HG03521 (cell line): ENCODE measurements at regions not wholly inside any gene's neighbourhood (a gene's known extent, or its start where the extent isn't known, plus 50 kb on each side); places are given as distances from the start of the nearest gene placed in this dataset.
"Not testable (repeated sequence)": the region's sequence is repeated elsewhere in the genome, so short reads cannot be mapped to it uniquely, and the experiment has no call there.

ENCODE experiments used
- ATAC-seq: cut with Tn5 transposase; IDR thresholded peaks from one replicate; pipeline ENCODE4 v1.9.1; 2021; ENCODE audit warnings: mild to moderate bottlenecking, moderate library complexity; ENCODE audit not compliant: unreplicated experiment

DNA sequence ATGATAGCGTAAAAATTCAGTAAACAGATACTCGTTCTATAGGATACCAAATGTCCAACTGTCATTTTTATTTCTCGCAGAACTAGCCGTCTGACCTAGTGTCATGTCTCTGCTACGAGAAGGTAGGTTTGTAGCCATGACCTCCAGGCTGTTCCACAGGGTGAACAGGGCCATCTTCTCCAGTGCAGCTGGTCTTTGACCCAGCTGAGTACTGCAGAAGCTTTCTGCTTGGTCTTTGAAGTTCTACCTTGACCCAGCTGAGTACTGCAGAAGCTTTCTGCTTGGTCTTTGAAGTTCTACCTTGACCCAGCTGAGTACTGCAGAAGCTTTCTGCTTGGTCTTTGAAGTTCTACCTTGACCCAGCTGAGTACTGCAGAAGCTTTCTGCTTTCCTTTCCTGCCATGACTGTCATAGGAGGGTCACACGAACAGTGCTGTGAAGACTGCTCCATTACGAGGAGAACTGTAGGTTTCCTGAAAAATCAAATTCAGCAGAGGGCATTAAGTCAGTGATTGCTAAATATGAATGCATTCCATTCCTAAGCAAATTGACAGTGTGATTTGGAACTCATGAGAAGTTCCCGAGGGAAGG lies 532.8 kb upstream of the NRP1 start:
- not testable (repeated sequence) for ATAC-seq

DNA sequence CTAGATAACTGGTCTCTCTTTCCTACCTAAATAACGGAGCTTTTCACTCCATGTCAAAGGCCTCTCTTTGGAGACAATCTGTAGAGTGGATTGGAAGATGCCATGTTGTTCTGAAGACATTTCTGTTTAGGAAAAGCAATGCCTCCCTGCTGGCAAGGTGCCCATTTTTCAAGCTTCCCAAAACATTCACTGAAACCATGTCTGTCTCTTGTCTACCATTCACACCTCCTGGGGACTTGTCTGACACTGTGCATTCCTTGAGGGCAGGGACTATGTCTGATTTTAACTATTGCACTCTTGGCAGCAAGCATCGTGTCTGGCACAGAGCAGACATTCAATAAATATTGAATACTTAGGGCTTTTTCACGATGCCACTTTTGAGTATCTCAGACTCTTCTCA lies 528.9 kb upstream of the NRP1 start:
- ATAC-seq: no peak

DNA sequence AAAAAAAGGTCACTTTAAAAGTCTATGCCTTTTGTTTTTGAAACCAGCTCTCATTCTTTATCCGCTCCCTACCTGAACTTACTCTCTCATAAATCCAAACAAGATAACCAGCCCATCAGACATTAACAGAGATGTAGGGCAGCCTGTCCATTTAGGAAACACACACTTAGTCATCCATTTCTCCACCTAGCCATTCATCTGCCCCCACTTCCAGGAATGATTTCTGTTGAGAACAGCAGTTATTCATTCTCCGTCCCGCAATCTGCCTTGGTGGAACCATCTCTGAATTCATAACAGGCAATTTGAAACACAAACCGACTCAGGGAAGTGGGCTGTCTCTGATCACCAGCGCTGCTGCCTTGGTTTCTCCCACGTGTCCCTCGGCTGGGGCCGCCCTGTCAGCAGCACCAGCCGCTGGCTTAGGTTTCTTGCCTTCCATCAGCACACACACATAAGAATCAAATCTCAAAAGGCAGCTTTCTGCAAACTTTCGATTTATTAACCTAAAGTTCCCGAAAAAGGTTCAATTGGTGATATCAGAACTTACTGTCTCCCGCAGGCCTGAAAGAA lies 528.2 kb upstream of the NRP1 start:
- ATAC-seq: no peak

- no peak for ATAC-seq
Measured at GRCh38 chr10:33861833-33862232, 527.4 kb upstream of the NRP1 start.

DNA sequence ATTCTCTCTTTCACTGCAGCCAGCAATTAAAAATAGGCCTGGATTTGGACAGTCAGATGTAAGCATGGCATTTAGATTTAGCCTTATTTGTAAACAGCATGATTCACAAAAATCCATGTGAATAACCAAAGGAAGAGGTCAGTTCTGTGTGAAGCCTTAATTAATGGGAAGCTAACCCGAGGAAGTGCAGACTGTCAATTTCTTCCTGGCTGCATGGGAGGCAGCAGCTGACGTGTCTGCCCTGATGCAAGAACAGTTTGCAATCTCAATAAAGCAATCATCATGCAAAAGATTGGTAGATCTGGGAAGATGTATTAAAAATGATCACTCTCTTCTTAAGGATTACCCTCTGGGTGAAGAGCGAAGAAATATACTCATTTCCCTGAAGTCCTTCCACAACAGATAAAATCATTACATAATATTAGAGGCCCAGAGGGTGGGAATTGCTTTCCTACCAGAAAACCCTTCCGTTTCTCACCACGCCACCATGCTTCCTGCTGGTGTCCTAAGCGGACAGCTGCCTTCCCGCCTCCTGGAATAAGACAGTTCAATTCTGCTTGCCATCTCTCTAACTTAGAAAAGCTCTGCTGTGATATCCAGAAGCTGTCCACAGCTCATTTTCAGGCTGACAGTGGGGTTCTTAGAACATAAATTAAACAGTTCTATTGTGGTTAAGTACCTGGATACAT lies 526.7 kb upstream of the NRP1 start:
- no peak for ATAC-seq

DNA sequence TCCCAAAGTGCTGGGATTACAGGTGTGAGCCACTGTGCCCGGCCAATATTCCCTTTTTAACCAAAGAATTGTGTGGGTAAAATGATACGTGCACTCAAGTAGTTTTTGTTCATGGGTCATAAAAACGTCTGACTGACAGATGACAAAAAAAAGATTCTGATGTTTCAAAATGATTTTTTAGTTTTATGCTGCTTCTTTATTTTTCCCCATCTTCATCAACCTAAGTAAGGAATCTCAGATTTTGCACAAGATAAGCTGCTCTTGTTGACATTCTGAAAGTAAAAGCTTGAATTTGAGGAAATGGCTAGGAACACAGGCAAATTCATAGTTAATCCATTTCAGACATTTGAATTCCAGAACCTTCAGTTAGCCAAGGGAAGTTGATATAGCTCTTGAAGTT lies 526.1 kb upstream of the NRP1 start:
- no peak for ATAC-seq

DNA sequence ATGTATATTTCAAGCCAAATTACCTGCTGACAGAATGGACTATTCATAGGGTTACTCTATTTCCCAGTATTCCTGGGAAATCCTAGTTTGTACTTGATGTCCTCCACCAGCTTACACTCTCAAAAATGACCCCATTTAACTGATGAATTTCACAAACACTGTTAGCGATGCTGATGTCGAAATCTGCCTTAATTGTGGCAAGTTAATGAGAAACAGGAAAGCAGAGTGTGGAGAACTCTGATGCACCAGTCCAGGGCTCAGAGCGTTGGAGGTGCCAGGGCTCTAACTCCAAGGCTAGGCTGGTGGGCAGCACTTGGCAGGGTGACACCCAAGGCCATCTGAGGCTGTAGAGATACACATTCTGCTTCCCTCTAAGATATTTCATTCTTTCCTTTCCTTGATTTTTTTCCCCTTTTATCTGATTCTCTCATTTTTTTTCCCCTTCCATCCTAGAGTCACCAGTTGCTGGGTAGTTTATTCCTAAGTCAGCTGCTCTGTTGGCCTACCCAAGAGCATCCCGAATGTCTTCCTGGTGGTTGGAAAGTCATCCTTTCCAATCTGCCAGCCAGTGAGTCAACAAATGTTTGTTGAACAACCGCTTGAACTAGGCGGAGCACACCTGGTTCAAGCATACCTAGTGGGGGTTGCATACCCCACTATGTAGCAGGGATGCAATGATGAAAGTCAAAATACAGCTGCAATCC lies 525.0 kb upstream of the NRP1 start:
- ATAC-seq: no peak

DNA sequence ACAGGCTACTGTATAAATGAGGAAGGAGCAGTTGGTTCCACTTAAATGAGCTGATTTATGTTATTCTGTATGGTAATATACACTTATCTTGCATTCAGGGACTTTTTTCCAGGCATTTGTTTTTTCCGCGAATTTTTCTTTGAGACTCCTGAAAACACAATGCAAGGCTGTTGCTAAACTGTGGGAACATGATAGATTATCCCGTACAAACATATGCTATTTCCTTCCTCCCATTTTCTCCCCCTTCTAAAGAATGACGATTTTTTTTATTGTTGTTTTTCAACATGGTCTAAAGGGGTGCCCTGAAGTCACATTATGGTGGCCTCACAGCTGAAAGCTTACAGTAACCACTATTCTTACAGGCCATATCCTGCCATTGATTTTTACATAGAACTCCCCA lies 523.9 kb upstream of the NRP1 start:
- ATAC-seq: no peak

GRCh38 chr10:33853221-33853620 lies 518.8 kb upstream of the NRP1 start:
- ATAC-seq: not testable (repeated sequence)

DNA sequence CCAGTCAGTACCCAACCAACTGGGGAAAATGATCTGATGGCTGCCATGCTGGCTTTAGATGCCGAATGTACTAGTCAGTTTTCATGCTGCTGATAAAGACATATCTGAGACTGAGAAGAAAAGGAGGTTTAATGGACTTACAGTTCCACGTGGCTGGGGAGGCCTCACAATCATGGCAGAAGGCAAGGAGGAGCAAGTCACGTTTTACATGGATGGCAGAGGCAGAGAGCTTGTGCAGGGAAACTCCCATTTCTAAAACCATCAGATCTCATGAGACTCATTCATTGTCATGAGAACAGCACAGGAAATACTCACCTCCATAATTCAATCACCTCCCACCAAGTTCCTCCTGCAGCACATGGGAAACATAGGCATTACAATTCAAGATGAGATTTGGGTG lies 508.9 kb upstream of the NRP1 start:
- no peak for ATAC-seq

DNA sequence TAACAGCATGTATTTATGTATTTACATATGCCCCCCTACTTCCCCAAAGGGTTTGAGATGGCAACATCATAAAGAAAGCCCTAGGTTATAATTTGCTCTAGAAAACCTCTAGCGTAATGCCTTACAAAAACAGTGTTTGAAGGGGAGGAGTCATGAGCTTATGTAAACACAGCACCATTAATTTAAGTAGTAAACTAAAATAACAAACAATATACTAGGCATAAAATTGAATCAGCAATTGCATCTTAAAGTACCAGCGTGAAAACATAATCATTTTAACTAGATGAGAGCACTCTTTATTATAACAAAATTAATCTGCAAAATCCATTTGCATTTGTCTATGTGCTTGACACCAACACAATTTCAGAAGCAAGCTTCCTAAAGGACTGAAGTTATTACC lies 507.2 kb upstream of the NRP1 start:
- ATAC-seq: no peak

GRCh38 chr10:33838731-33839130 lies 504.3 kb upstream of the NRP1 start:
- ATAC-seq: no peak

GRCh38 chr10:33837736-33838135 lies 503.3 kb upstream of the NRP1 start:
- no peak for ATAC-seq

GRCh38 chr10:33835556-33835955 lies 501.1 kb upstream of the NRP1 start:
- no peak for ATAC-seq

GRCh38 chr10:33833566-33833965 lies 499.1 kb upstream of the NRP1 start:
- no peak for ATAC-seq

DNA sequence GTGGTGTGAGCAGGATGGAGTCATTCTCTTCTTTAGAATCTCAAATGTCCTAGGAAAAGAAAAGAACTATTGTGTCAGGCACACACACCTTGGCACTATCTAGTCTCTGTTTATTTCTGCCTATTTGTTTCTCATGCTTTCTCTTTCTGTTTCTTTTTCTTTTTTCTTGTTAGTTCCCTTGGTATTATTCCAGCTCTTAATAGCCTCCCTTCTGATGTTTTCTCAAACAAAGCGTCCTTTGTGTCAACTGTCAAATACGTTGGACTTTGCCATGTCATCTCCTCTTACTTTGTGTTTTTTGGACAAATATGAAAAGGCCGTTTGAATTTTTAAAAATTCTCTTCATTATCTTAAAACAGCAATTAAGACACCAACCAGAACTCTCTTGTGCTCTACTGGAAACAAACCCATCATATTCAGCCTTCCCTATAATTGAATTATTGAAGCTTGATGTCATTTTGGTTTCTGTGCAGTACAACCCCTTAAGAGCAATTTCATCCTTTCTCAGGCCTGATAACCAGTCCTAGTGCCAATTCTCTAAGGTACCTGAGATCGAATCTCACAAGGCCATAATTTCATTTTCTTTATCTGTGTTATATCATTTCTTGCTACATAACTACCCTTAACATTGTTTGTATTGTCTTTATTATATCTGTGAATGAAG lies 497.8 kb upstream of the NRP1 start:
- ATAC-seq: no peak

DNA sequence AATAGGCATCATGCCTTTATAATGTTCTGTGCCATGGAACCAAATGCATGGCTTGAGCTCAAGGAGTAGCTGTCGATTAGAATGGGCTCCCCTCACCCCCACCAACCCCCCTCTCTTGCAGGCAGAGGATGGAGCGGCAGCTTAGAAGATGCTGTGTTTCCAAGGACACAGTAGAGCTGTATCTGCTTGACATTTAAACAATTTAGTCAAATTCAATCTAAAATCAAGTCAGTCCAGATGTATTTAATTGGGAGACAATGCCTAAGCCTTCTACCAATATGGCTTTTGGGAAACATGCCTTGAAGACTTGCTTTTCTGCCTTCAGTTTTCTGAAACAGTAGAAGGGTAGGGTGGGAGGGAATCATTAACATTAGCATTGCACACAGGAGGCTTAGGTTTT lies 497.1 kb upstream of the NRP1 start:
- ATAC-seq: no peak

DNA sequence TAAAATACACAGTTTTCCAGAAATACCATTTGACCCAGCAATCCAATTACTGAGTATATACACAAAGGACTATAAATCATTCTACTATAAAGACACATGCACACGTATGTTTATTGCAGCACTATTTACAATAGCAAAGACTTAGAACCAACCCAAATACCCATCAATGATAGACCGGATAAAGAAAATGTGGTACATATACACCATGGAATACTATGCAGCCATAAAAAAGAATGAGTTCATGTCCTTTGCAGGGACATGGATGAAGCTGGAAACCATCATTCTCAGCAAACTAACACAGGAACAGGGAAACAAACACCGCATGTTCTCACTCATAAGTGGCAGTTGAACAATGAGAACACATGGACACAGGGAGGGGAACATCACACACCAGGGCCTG lies 495.4 kb upstream of the NRP1 start:
- not testable (repeated sequence) for ATAC-seq

GRCh38 chr10:33828592-33828991 lies 494.1 kb upstream of the NRP1 start:
- ATAC-seq: no peak

DNA sequence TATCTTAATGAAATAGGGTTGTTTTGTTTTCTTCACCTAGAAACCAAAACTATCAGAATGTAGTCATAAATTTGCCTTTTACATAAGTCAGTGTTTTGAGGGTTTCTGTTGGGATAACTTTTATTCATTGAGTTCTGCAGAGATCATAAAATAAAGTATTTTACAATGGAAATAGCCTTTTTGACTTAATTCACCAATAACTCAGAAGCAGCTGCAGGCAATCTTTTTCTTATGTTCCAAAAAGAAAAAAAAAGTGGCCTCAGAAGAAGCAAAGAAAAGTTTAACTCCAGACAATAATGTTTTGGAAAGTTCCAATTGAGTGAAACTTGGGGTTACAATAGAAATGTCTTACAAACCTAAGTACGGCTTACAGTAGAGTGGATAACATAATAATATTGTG lies 491.7 kb upstream of the NRP1 start:
- no peak for ATAC-seq

DNA sequence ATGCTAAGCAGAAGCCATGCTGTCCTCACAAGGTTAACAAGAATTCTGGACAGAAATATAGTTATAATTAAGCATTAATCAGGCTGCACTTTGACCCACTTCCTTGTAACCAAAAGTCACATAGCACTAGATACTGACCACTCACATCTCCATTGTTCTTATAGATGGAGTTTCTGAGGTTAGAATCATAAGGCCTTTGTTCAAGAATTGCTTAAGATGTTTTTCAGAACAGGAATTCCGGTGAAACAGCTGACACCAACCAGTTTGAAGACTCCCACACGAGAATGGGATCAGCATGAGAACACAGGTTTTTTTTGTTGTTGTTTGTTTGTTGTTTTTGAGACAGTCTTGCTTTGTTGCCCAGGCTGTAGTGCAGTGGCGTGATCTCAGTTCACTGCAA lies 488.3 kb upstream of the NRP1 start:
- no peak for ATAC-seq

DNA sequence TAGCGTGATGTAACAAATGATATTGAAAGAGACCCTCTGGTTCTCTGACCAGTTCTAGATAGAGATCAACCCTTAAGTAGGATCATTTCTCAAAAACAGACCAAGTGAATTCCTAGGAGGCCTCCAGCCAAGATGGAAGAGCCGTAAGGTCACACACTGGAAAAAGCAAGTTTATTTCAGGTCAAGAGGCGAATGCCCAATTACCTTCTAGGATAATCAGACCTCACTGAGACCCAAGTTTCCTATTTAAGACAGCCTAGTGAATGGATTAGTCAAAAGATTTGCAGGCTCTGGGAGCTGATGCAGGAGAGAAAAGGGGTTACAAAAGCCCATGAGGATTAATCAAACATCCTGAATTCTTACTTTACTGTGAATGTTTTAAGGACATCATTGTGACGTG lies 486.1 kb upstream of the NRP1 start:
- ATAC-seq: no peak
